OCI-LY1 (cell line): ENCODE measurements at regions not wholly inside any gene's neighbourhood (a gene's known extent, or its start where the extent isn't known, plus 50 kb on each side); places are given as distances from the start of the nearest gene placed in this dataset.

Source experiments
- CTCF ChIP-seq: fragments of 200-600 bp; sonication (generic), shearing (Covaris generic); IDR thresholded peaks from 2 replicates; pipeline ENCODE4 v1.5.1; 2017; ENCODE audit warnings: mild to moderate bottlenecking, antibody characterized with exemption, low read length, moderate library complexity, mixed read lengths
- EZH2 ChIP-seq: fragments of 200-600 bp; sonication (generic), shearing (Covaris generic); IDR thresholded peaks from 2 replicates; pipeline ENCODE4 v1.8.0; 2017; ENCODE audit warnings: borderline replicate concordance, mixed run types, mild to moderate bottlenecking, antibody characterized with exemption, low read length, moderate library complexity, mixed read lengths

- TF ChIP-seq CTCF = no peak
- no peak for TF ChIP-seq EZH2
These were observed 175.3 kb downstream of the NPIPB11 start for GRCh38 chr16:29231244-29231643.
